ENCODE measurements at regions not wholly inside any gene's neighbourhood (a gene's known extent, or its start where the extent isn't known, plus 50 kb on each side); places are given as distances from the start of the nearest gene placed in this dataset.

DNA sequence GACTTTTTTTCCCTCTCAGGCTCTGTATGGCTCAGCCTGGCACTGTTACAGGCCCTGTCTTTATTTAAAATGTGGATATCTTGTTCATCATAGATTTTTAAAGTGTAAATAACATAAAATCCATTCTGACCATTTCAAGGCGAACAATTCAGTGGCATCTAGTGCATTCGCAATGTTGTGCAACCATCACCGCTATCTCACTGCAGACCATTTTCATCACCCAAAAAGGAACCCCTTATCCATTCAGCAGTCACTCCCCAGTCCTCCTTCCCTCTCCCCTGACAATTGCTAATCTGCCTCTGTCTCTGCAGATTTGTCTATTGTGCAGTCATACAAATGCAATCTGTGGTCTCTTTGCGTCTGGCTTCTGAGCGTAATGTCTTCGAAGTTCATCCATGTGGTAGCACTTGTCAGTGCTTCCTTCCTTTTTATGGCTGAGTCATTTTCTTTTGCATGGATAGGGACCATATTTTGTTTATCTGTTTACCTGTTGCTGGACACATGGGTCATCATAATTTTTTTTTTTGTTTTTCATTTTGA is 148.8 kb upstream of the LHX5 start:
- TF ChIP-seq, protein P1, sequence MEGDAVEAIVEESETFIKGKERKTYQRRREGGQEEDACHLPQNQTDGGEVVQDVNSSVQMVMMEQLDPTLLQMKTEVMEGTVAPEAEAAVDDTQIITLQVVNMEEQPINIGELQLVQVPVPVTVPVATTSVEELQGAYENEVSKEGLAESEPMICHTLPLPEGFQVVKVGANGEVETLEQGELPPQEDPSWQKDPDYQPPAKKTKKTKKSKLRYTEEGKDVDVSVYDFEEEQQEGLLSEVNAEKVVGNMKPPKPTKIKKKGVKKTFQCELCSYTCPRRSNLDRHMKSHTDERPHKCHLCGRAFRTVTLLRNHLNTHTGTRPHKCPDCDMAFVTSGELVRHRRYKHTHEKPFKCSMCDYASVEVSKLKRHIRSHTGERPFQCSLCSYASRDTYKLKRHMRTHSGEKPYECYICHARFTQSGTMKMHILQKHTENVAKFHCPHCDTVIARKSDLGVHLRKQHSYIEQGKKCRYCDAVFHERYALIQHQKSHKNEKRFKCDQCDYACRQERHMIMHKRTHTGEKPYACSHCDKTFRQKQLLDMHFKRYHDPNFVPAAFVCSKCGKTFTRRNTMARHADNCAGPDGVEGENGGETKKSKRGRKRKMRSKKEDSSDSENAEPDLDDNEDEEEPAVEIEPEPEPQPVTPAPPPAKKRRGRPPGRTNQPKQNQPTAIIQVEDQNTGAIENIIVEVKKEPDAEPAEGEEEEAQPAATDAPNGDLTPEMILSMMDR (IDR thresholded peaks at IDR 0.05), result no peak
- H3K4me3 Mint-ChIP-seq (ENCODE audit: unreplicated experiment), result no peak overlapping the region
- no peak for DNase-seq (ENCODE audit: extremely low spot score, unreplicated experiment)
- no peaks in the 10 kb centered on the region for H3K27me3 Mint-ChIP-seq (ENCODE audit: unreplicated experiment)
- no peaks in the 10 kb centered on the region for H3K36me3 Mint-ChIP-seq (ENCODE audit: unreplicated experiment)
- no peak overlapping the region for H3K27ac Mint-ChIP-seq (ENCODE audit: unreplicated experiment)
- peaks cover 3% of the 10 kb centered on the region for H3K9me3 Mint-ChIP-seq (ENCODE audit: unreplicated experiment)
- no peaks in the 10 kb centered on the region for H3K4me1 Mint-ChIP-seq (ENCODE audit: unreplicated experiment)

DNA sequence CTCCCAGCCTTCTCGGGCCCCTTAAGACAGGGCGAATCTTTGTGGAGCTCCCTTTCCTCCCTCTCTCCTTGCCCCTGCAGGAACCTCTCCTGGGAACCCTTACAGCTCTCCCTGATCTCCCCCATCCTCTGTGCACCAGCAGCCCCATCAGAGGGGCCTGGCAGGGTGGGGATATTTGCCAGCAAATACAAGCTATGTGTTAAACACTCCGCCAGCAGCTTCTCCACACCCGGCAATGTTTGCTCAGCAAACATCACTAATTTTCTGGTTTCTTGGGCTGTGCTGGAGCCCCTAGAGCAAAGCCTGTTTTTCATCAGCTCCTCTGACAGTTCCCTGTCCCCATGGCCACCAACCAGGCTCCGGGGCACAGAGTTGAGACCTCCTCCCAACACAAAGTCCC is 147.5 kb upstream of the LHX5 start:
- no peaks in the 10 kb centered on the region for H3K4me1 Mint-ChIP-seq (ENCODE audit: unreplicated experiment)
- H3K36me3 Mint-ChIP-seq (ENCODE audit: unreplicated experiment), result no peaks in the 10 kb centered on the region
- no peak overlapping the region for H3K27ac Mint-ChIP-seq (ENCODE audit: unreplicated experiment)
- TF ChIP-seq, protein P1 (IDR thresholded peaks at IDR 0.05), result no peak
- H3K27me3 Mint-ChIP-seq (ENCODE audit: unreplicated experiment), result no peaks in the 10 kb centered on the region
- DNase-seq (ENCODE audit: extremely low spot score, unreplicated experiment), result no peak
- H3K9me3 Mint-ChIP-seq (ENCODE audit: unreplicated experiment), result peaks cover 8% of the 10 kb centered on the region
- H3K4me3 Mint-ChIP-seq (ENCODE audit: unreplicated experiment), result no peak overlapping the region

DNA sequence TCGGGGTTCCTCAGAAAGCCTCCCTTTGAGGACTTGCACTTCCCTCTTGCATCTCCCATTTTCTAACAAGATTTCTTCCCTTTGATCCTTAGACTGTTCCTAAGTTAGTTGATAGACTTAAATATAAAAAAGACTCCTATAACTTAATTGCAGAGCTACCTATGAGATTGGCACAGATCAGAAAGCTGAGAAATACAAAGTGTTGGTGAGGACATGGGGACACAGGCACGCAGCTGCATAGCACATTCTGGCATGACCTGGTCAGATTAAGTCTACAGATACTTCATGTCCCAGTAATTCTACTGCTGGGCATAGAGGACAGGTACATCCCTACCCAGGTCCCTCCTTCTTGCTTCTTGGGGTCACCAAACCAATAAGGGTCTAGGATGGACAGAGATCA is 141.7 kb upstream of the LHX5 start:
- H3K9me3 Mint-ChIP-seq (ENCODE audit: unreplicated experiment), result peaks cover 8% of the 10 kb centered on the region
- no peak for DNase-seq (ENCODE audit: extremely low spot score, unreplicated experiment)
- H3K36me3 Mint-ChIP-seq (ENCODE audit: unreplicated experiment), result no peaks in the 10 kb centered on the region
- no peak overlapping the region for H3K4me3 Mint-ChIP-seq (ENCODE audit: unreplicated experiment)
- TF ChIP-seq, protein P1 (IDR thresholded peaks at IDR 0.05), result no peak
- H3K27ac Mint-ChIP-seq (ENCODE audit: unreplicated experiment), result no peak overlapping the region
- H3K27me3 Mint-ChIP-seq (ENCODE audit: unreplicated experiment), result peaks cover 26% of the 10 kb centered on the region
- H3K4me1 Mint-ChIP-seq (ENCODE audit: unreplicated experiment), result no peaks in the 10 kb centered on the region

DNA sequence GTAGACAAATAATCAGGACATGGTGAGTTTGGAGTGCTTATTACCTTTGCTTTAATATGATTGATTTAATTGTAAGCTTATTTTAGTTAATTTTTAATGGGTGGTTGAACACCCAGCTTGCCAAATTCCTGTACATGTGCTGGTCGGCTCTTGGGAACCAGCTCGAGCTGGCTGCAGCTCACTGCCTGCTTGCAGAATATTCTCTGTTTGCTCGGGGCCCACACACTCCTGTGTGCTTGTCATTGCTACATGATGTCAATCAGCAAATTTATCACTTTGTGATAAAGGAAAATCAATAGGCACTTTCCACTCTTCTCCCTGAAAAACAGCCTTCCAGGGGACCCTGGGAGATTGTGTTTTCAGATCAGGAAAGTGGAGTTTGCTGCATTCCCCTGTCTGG is 141.1 kb upstream of the LHX5 start:
- peaks cover 8% of the 10 kb centered on the region for H3K9me3 Mint-ChIP-seq (ENCODE audit: unreplicated experiment)
- no peak for DNase-seq (ENCODE audit: extremely low spot score, unreplicated experiment)
- H3K4me3 Mint-ChIP-seq (ENCODE audit: unreplicated experiment), result no peak overlapping the region
- TF ChIP-seq, protein P1 (IDR thresholded peaks at IDR 0.05), result no peak
- H3K27ac Mint-ChIP-seq (ENCODE audit: unreplicated experiment), result no peak overlapping the region
- no peaks in the 10 kb centered on the region for H3K36me3 Mint-ChIP-seq (ENCODE audit: unreplicated experiment)
- H3K4me1 Mint-ChIP-seq (ENCODE audit: unreplicated experiment), result no peaks in the 10 kb centered on the region
- peaks cover 26% of the 10 kb centered on the region for H3K27me3 Mint-ChIP-seq (ENCODE audit: unreplicated experiment)

DNA sequence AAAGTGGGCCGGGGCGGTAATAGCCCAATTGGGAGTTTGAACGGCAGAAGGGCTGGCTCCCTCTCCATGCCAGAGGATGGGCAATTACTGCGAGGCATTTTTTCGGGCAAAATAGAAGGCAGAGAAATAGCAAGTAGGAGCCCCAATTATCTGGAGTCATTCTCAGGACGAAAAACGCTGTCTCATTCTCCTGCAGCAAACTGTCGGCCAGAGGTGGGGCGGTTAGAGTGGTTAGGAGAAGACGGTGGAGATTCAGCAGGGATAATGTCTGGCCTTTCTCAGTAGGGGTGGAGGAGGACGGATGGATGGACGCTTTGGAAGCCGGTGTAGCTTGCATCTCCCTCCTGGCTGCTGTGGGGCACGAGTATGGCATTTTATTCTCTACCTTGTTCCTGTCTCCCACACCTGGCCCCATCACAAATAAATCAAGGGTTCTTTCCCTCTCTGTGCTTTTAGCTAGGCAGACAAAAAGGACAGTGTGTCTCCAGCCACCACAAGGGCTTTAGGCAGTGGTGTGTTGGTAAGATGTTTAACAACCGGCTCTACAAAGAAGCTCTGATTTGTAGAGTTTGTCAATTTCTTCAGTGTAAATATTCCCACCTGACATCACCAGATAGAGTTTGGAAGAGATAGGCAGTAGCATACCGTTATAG is 140.5 kb upstream of the LHX5 start:
- Mint-ChIP-seq H3K27ac (ENCODE audit: unreplicated experiment) (no peak overlapping the region), H3K4me3 (ENCODE audit: unreplicated experiment) (no peak overlapping the region), H3K4me1 (ENCODE audit: unreplicated experiment) (no peaks in the 10 kb centered on the region), H3K36me3 (ENCODE audit: unreplicated experiment) (no peaks in the 10 kb centered on the region), H3K9me3 (ENCODE audit: unreplicated experiment) (peaks cover 8% of the 10 kb centered on the region), H3K27me3 (ENCODE audit: unreplicated experiment) (peaks cover 26% of the 10 kb centered on the region)
- DNase-seq (ENCODE audit: extremely low spot score, unreplicated experiment), result no peak
- TF ChIP-seq, protein P1 (IDR thresholded peaks at IDR 0.05), result no peak

Data from osteocyte (in vitro differentiated cells).